Epithelial cell of esophagus (primary cell): ENCODE measurements at regions not wholly inside any gene's neighbourhood (a gene's known extent, or its start where the extent isn't known, plus 50 kb on each side); places are given as distances from the start of the nearest gene placed in this dataset.

Source experiments
- DNase-seq: peaks from one replicate; pipeline ENCODE4 v3.0.0; 2010; ENCODE audit warnings: low read depth
- H3K4me3 ChIP-seq: 2 replicates; pipeline ENCODE4 v1.5.1; 2011; ENCODE audit warnings: mild to moderate bottlenecking, low read length, control low read depth
- TF ChIP-seq, protein P1 (sequence below): IDR thresholded peaks from 2 replicates; pipeline ENCODE4 v1.5.1; 2011; ENCODE audit warnings: low read depth, mild to moderate bottlenecking, low read length, control low read depth, inconsistent platforms; ENCODE audit not compliant: insufficient read depth; ENCODE audit errors: missing control alignments

DNA sequence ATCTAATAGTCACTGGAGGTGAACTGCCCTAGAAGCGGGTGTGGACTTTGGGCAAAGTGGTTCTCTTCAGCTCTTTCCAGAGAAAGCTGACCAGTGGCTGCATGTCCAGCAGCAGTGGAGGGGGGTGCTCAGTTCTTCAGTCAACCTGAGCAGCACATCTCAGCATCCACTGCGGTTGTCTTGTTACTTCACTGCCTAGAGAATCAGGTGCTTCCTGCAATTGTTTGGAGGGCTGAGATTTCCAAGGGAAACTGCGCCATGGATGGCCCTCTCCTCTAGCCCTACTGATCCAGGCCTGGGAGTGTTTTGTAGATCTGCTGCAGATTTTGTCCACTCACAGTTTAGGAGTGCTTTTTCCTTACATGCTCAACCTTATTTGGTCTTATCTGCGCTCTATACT lies 65.6 kb upstream of the CFAP161 start:
- H3K4me3 ChIP-seq: no peak overlapping the region
- TF ChIP-seq, protein P1, sequence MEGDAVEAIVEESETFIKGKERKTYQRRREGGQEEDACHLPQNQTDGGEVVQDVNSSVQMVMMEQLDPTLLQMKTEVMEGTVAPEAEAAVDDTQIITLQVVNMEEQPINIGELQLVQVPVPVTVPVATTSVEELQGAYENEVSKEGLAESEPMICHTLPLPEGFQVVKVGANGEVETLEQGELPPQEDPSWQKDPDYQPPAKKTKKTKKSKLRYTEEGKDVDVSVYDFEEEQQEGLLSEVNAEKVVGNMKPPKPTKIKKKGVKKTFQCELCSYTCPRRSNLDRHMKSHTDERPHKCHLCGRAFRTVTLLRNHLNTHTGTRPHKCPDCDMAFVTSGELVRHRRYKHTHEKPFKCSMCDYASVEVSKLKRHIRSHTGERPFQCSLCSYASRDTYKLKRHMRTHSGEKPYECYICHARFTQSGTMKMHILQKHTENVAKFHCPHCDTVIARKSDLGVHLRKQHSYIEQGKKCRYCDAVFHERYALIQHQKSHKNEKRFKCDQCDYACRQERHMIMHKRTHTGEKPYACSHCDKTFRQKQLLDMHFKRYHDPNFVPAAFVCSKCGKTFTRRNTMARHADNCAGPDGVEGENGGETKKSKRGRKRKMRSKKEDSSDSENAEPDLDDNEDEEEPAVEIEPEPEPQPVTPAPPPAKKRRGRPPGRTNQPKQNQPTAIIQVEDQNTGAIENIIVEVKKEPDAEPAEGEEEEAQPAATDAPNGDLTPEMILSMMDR: no peak
- DNase-seq: no peak

DNA sequence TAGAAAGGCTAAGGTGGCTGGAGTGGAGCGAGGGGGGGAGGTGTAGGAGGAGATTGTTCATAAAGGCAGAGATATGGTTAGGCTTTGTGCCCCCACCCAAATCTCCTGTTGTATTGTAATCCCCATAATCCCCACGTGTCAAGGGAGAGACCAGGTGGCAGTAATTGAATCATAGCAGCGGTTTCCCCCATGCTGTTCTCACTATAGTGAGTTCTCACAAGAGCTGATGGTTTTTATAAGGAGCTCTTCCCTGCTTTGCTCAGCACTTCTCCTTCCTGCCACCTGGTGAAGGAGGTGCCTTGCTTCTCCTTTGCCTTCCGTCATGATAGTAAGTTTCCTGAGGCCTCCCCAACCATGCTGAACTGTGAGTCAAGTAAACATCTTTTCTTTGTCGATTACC lies 64.7 kb upstream of the CFAP161 start:
- TF ChIP-seq, protein P1: no peak

DNA sequence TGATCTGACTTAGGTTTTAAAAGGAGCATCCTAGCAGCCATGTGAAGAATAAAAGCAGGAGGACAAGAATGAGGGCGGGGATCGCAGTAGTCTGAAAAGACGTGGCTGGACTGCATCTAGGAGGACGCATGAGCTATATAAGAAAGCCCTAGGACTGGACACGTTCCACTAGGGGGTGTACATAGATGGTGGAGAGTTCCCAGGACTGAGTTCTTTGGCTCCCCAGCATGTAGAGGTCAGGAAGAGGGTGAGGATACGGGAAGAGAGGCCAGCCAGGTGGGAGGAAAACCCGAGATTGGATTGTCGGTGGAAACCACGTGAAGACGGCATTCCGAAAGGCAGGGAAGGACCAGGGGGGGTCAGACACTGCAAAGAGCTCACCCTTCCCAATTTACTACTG lies 64.2 kb upstream of the CFAP161 start:
- TF ChIP-seq, protein P1: no peak
- no peak overlapping the region for H3K4me3 ChIP-seq
- no peak for DNase-seq

More for the DNA sequence above, 64.7 kb upstream of the CFAP161 start:
- H3K4me3 ChIP-seq: no peak overlapping the region
- no peak for DNase-seq

DNA sequence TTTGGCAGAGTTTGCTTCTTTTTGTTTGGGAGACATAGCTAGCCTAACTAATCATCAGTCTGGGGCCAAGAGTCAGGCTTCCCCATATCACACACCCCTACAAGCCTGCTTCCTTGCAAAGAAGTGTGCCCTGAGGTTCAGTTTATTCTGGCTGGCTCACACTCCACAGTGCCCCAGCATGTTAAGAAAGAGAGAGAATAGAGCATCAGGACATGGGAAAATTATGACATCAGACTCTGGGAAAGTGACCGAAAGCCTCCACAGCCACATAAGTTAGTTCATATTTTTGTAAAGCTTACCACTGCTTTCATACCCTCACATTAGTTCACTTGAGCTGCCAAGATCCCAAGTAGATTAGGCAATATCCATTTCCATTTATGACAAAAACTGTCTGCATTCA lies 63.0 kb upstream of the CFAP161 start:
- H3K4me3 ChIP-seq: no peak overlapping the region
- peak; percentile 52 for DNase-seq
- TF ChIP-seq, protein P1: no peak

DNA sequence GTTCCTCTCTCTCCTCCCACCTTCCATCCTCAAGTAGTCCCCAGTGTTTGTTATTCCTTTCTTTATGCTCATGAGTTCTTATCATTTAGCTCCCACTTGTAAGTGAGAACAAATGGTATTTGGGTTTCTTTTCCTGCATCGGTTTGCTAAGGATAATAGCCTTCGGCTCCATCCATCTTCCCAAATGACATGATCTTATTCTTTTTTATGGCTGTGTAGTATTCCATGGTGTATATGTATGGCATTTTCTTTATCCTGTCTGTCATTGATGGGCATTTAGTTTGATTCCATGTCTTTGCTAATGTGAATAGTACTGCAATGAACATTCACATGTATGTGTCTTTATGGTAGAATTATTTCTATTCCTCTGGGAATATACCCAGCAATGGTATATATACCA lies 62.4 kb upstream of the CFAP161 start:
- DNase-seq: no peak
- TF ChIP-seq, protein P1: no peak
- no peak overlapping the region for H3K4me3 ChIP-seq

DNA sequence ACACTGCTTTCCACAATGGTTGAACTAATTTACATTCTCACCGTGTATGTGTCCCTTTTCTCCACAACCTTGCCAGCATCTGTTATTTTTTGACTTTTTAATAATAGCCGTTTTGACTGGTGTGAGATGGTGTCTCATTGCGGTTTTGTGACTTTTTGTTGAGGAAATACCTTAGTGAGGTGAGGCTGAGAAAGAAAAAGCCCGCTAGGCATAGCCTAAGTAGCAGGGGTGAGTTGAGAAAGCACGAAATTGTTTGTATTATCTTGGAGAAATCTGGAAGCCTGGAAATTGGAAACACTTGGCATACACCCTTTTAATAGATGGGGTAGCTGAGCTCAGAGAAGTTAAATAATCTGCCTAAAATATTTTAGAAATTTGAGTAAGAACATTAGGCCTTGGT lies 61.5 kb upstream of the CFAP161 start:
- DNase-seq: peak; percentile 19
- no peak overlapping the region for H3K4me3 ChIP-seq
- TF ChIP-seq, protein P1: no peak

DNA sequence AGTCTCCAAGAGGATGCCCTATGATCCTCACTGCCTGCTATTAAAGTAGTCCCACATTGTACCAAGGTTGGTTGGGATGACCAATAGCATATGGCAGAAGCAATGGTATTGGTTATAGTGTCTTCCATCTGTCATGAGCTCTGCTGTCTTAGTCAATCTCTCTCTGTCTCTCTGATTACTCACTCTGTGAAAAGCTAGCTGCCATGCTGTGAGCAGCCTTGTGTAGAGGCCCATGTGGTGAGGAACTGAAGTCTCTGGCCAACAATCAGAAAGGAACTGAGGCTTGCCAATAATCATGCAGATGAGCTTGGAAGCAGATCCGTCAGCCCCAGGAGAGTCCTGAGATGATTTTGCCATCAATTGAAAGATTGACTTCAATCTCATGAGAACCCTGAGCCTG lies 60.3 kb upstream of the CFAP161 start:
- TF ChIP-seq, protein P1: no peak
- DNase-seq: no peak

More for the DNA sequence above, 60.3 kb upstream of the CFAP161 start:
- no peak overlapping the region for H3K4me3 ChIP-seq
